GM18511 (cell line): ENCODE measurements at regions not wholly inside any gene's neighbourhood (a gene's known extent, or its start where the extent isn't known, plus 50 kb on each side); places are given as distances from the start of the nearest gene placed in this dataset.

ENCODE experiments used
- ATAC-seq: cut with Tn5 transposase; IDR thresholded peaks from one replicate; pipeline ENCODE4 v1.9.1; 2021; ENCODE audit warnings: mild to moderate bottlenecking, moderate library complexity; ENCODE audit not compliant: unreplicated experiment

- no peak for ATAC-seq
Observed at GRCh38 chr20:58162986-58163385, 65.5 kb downstream of the ANKRD60 start.

DNA sequence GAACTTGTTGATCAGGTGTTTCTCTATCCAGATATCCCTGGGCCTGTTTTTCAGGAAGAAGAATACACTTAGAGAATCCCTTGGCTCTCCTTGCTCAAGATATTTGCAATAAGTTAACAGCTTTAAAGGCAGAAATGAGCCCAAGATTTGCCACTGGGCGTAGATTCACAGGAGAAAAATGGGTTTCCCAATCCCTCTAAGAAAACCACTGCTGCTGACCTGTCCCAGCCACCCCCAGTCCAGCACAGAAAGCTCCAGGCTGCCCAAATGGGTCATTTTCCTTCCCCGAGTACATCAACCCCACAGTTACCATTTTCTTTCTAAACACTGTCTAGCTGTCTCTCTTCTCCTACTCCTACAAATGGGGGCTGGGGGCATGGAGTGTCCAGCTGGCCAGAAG is 67.3 kb downstream of the ANKRD60 start:
- no peak for ATAC-seq

DNA sequence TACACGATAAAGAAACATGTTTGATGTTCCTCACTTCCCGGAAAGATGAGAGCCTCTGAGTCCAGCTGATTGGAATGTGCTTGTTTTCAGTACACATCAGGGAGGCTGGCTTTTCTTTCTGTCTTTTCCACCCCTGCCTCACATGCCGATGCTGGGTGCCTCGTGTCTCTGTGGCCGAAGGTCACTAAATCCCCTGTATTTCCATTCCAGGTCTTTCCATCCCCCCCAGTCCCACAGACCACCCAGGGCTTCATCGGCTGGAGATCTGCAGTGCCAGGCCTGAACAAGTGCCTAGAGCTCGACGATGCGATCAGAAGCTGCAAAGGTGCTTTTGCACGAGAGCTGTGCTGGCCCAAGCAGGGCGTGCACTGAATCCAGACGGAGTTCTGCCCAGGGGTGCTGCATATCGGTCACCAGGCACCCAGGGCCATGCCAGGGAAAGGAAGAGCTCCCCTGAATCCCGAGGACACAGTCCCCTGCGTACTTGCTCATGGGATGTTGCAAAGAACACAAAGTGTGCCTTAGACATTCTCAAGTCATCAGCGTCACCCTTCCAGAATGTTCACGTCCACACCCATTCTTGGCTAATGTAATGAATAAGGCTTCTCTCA is 67.9 kb downstream of the ANKRD60 start:
- ATAC-seq, result no peak

- no peak for ATAC-seq
Observed at GRCh38 chr20:58155148-58155925, 73.1 kb downstream of the ANKRD60 start.

DNA sequence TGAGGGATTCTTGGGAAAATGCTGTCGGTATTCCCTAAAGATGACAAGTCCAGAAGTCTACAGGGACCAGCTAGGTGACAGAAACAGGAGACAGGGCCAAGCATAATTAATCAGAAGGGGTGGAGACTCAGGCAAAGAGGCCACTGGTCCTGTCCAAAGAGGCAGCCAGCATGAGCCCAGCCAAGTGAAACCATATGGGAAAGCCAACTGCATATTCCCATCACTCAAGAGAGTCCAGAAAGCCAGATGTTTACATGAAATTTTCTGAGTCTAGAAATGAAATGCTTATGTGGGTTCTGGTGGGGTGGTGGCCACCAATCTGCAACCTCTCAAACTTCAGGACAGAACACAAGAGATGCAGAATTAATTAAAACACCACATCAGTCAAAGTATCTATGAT is 74.3 kb downstream of the ANKRD60 start:
- no peak for ATAC-seq

GRCh38 chr20:58153121-58153520 is 75.3 kb downstream of the ANKRD60 start:
- ATAC-seq, result no peak

GRCh38 chr20:58150772-58151171 is 77.7 kb downstream of the ANKRD60 start:
- no peak for ATAC-seq

- no peak for ATAC-seq
Observed at GRCh38 chr20:58149437-58150091, 78.9 kb downstream of the ANKRD60 start.

- ATAC-seq, result no peak
Observed at GRCh38 chr20:58148891-58149290, 79.6 kb downstream of the ANKRD60 start.

DNA sequence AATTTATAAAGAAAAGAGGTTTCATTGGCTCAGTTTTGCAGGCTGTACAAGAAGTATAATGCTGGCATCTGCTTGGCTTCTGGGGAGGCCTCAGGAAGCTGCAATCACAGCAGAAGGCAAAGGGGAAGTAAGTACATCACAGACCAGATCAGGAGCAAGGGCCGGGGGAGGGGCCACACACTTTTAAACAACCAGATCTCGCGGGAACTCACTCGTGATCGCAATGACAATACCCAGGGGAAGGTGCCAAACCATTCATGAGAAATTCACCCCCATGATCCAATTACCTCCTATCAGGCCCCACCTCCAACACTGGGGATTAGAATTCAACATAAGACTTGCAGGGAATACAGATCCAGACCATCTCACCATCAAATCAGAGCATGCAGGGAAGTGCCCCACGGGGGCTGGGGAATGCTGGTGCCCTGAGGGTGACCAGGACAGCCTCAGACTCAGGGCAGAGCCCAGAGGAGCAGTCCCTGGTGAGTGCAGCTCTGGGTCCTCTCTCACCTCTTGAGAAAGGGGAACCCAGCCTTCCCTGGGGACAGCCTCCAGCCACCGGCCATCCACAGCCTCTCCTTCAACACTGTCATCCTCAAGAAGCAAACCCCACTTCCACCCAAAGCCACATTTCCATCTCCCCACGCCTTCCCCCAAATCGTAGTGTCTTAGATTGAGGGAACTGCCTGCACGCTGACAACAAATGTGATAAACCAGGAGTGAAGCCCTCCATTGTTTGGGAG is 80.7 kb downstream of the ANKRD60 start:
- ATAC-seq, result no peak

GRCh38 chr20:58146746-58147140 is 81.7 kb downstream of the ANKRD60 start:
- no peak for ATAC-seq

DNA sequence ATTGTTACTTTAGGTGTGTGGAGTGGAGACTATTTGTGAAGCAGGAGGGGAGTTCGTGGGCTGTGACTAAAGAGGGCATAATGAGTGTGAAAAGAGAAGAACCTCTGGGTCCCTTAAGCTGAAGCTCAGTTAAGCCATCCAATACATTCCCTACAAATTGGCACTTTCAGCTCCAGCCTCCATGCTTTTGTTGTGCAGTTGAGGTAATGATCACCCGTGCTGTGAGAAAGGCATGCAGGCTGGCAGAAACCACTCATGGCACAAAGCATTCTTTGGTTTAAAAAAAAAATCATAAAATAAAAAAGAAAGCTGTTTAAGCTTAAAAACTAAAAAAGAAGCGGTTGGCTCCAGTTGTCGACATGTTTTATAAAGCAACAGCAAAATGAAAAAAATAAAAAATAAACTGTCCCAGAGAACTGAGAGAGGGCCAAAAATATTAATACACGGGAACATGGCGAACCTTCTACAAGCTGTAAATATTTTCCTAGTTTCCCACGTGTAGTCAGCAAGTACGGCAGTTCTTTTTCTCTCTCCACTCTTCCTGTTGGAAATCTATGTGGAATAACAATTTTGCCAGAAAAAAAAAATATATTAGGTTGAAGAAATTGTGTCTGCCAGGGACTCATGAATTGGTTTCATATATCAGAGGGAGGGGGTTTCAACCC is 82.2 kb downstream of the ANKRD60 start:
- ATAC-seq, result no peak

- ATAC-seq, result no peak
Observed at GRCh38 chr20:58145506-58146080, 82.9 kb downstream of the ANKRD60 start.

GRCh38 chr20:58144096-58144495 is 84.4 kb downstream of the ANKRD60 start:
- ATAC-seq, result no peak

DNA sequence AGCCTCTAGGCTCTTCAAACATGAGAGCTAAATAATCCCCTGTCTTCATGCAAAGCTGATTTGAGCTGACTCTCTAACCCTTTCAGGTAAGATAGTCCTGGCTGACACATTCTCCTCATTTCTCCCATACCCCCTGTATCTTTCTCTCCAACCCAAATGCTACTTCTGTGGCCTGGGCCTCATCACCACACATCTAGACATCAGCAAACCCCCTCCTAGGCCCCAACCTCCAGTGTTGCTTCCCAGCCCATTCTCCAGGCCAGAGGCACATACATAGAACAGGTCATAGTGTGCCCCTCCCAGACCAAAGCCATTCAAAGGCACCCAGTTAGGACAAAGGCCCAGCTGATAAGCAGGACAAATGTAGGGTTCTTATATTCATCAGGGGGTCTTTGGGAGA is 84.9 kb downstream of the ANKRD60 start:
- ATAC-seq, result no peak

DNA sequence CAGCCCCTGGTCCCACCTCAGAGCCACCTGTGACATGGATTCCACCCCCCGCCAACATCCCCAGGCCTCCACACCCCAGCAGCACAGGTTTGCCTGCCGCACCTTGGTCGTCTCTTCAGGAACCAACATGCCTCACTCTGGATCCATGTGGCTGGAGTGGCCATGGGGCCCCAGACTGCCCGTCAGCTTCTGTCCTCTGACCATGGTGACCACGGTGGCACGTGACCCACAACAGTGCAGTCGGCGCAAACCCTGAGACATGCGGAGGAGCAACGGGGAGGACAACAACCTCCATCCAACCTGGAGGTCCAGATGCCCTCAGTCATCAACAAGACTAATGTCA is 85.6 kb downstream of the ANKRD60 start:
- no peak for ATAC-seq

- no peak for ATAC-seq
Observed at GRCh38 chr20:58141971-58142842, 86.2 kb downstream of the ANKRD60 start.

- no peak for ATAC-seq
Observed at GRCh38 chr20:58141496-58141895, 87.0 kb downstream of the ANKRD60 start.

DNA sequence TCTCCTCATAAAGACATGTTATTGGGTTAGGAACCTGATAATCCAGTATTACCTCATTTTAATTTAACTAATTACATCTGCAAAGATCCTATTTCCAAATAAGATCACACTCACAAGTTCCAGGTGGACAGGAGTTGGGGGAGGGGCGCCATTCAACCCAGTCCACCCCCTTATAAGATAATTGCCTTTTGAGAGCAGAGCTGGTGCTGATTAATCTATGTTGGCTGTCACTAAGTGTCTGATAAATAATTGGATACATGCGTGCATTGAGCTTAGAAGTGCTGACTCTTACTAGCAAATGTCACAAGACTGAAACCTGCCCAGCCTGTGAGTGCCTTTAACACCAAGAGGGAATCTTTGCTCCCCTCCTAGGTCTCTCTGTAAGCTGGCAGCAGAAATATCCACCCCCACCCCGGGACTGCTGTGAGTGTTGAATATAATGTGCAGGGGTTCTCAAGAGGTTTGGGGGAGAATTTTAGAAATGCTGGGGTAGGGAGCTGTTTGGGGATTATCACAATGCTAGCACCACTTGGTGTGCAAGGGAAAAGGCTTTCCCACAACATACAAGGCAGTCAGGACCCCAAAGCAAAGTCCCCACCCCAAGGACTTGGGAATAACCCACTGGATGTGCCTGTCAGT is 87.5 kb downstream of the ANKRD60 start:
- ATAC-seq, result no peak
